Activated CD8-positive, alpha-beta memory T cell treated with anti-CD3 and anti-CD28 coated beads, Interleukin-2, amount 10 ng/mL, durations not matched to agents 7 days and 5 days (primary cell): ENCODE measurements at regions not wholly inside any gene's neighbourhood (a gene's known extent, or its start where the extent isn't known, plus 50 kb on each side); places are given as distances from the start of the nearest gene placed in this dataset.
"Not testable (repeated sequence)": the region's sequence is repeated elsewhere in the genome, so short reads cannot be mapped to it uniquely, and the experiment has no call there.

Source experiments
- ATAC-seq: fragments of 150-1000 bp; cut with Tn5 transposase; one replicate; pipeline ENCODE4 v1.10.0; 2021; ENCODE audit warnings: moderate library complexity
- CTCF ChIA-PET: fragments of 350-600 bp; sonication (Branson Sonifier 250); formaldehyde crosslinking; loops from one replicate; lab custom pipeline; 2021; ENCODE audit warnings: antibody characterized with exemption; lab: Charles Lee
- DNase-seq: peaks from one replicate; pipeline ENCODE4 v3.0.0-alpha.2; 2020
- H3K27ac Mint-ChIP-seq: one replicate; pipeline ENCODE4 v1.8.0; 2021; ENCODE audit warnings: mild to moderate bottlenecking, mixed read lengths
- H3K27me3 Mint-ChIP-seq: one replicate; pipeline ENCODE4 v1.8.0; 2021; ENCODE audit warnings: mixed read lengths
- H3K36me3 Mint-ChIP-seq: one replicate; pipeline ENCODE4 v1.8.0; 2021; ENCODE audit warnings: mild to moderate bottlenecking, mixed read lengths
- H3K4me1 Mint-ChIP-seq: one replicate; pipeline ENCODE4 v1.8.0; 2021; ENCODE audit warnings: mixed read lengths
- H3K4me3 Mint-ChIP-seq: one replicate; pipeline ENCODE4 v1.8.0; 2021; ENCODE audit warnings: mild to moderate bottlenecking, moderate library complexity, mixed read lengths
- H3K9me3 Mint-ChIP-seq: one replicate; pipeline ENCODE4 v1.8.0; 2022; ENCODE audit warnings: low read depth, mixed read lengths

GRCh38 chr1:65539266-65540131 lies 119.0 kb downstream of the LEPR start:
- ATAC-seq (no peak), DNase-seq (no peak)
- no peaks in the 10 kb centered on the region for H3K9me3 Mint-ChIP-seq
- no peaks in the 10 kb centered on the region for H3K36me3 Mint-ChIP-seq
- H3K27me3 Mint-ChIP-seq: peaks cover 2% of the 10 kb centered on the region
- CTCF ChIA-PET: no interaction called here
- H3K4me3 Mint-ChIP-seq: no peak overlapping the region
- H3K27ac Mint-ChIP-seq: no peak overlapping the region
- no peaks in the 10 kb centered on the region for H3K4me1 Mint-ChIP-seq

GRCh38 chr1:65541161-65541560 lies 120.7 kb downstream of the LEPR start:
- H3K9me3 Mint-ChIP-seq: no peaks in the 10 kb centered on the region
- no peak for DNase-seq
- no peaks in the 10 kb centered on the region for H3K27me3 Mint-ChIP-seq
- CTCF ChIA-PET: no interaction called here
- H3K4me1 Mint-ChIP-seq: no peaks in the 10 kb centered on the region
- H3K36me3 Mint-ChIP-seq: no peaks in the 10 kb centered on the region
- no peak overlapping the region for H3K4me3 Mint-ChIP-seq
- H3K27ac Mint-ChIP-seq: no peak overlapping the region
- ATAC-seq: no peak

GRCh38 chr1:65541865-65542264 lies 121.4 kb downstream of the LEPR start:
- CTCF ChIA-PET: no interaction called here
- no peak overlapping the region for H3K4me3 Mint-ChIP-seq
- H3K9me3 Mint-ChIP-seq: no peaks in the 10 kb centered on the region
- no peaks in the 10 kb centered on the region for H3K27me3 Mint-ChIP-seq
- H3K27ac Mint-ChIP-seq: no peak overlapping the region
- ATAC-seq: no peak
- no peaks in the 10 kb centered on the region for H3K36me3 Mint-ChIP-seq
- H3K4me1 Mint-ChIP-seq: no peaks in the 10 kb centered on the region
- DNase-seq: no peak

- H3K27me3 Mint-ChIP-seq, CTCF ChIA-PET, H3K9me3 Mint-ChIP-seq, H3K4me1 Mint-ChIP-seq, DNase-seq, H3K4me3 Mint-ChIP-seq, H3K36me3 Mint-ChIP-seq, H3K27ac Mint-ChIP-seq, ATAC-seq: not testable (repeated sequence)
Measured at GRCh38 chr1:65542592-65542991, 122.1 kb downstream of the LEPR start.

- H3K4me1 Mint-ChIP-seq, CTCF ChIA-PET, H3K27me3 Mint-ChIP-seq, H3K4me3 Mint-ChIP-seq, H3K36me3 Mint-ChIP-seq, ATAC-seq, DNase-seq, H3K27ac Mint-ChIP-seq: not testable (repeated sequence)
- H3K9me3 Mint-ChIP-seq: peaks cover 11% of the 10 kb centered on the region
Measured at GRCh38 chr1:65550306-65551010, 130.0 kb downstream of the LEPR start.

GRCh38 chr1:65552484-65552883 lies 132.0 kb downstream of the LEPR start:
- ATAC-seq, H3K27ac Mint-ChIP-seq, H3K36me3 Mint-ChIP-seq, H3K4me3 Mint-ChIP-seq, H3K27me3 Mint-ChIP-seq, DNase-seq, CTCF ChIA-PET, H3K4me1 Mint-ChIP-seq: not testable (repeated sequence)
- peaks cover 11% of the 10 kb centered on the region for H3K9me3 Mint-ChIP-seq

GRCh38 chr1:65554086-65554764 lies 133.8 kb downstream of the LEPR start:
- ATAC-seq, DNase-seq, H3K27ac Mint-ChIP-seq, H3K4me1 Mint-ChIP-seq, H3K4me3 Mint-ChIP-seq, H3K27me3 Mint-ChIP-seq, H3K36me3 Mint-ChIP-seq, CTCF ChIA-PET: not testable (repeated sequence)
- peaks cover 11% of the 10 kb centered on the region for H3K9me3 Mint-ChIP-seq

- CTCF ChIA-PET: no interaction called here
- no peaks in the 10 kb centered on the region for H3K27me3 Mint-ChIP-seq
- no peak overlapping the region for H3K4me3 Mint-ChIP-seq
- peaks cover 11% of the 10 kb centered on the region for H3K9me3 Mint-ChIP-seq
- H3K27ac Mint-ChIP-seq: no peak overlapping the region
- H3K4me1 Mint-ChIP-seq: no peaks in the 10 kb centered on the region
- no peaks in the 10 kb centered on the region for H3K36me3 Mint-ChIP-seq
- DNase-seq (no peak), ATAC-seq (no peak)
Measured at GRCh38 chr1:65554829-65555228, 134.4 kb downstream of the LEPR start.

- Mint-ChIP-seq H3K9me3 (peaks cover 3% of the 10 kb centered on the region), H3K27me3 (no peaks in the 10 kb centered on the region), H3K27ac (no peak overlapping the region), H3K4me3 (no peak overlapping the region), H3K36me3 (no peaks in the 10 kb centered on the region), H3K4me1 (no peaks in the 10 kb centered on the region)
- no peak for DNase-seq
- CTCF ChIA-PET: no interaction called here
- ATAC-seq: no peak
Measured at GRCh38 chr1:65558215-65558614, 137.7 kb downstream of the LEPR start.

GRCh38 chr1:65564493-65564892 lies 144.0 kb downstream of the LEPR start:
- H3K4me1 Mint-ChIP-seq: no peaks in the 10 kb centered on the region
- no peak overlapping the region for H3K27ac Mint-ChIP-seq
- no peaks in the 10 kb centered on the region for H3K9me3 Mint-ChIP-seq
- DNase-seq: no peak
- ATAC-seq: no peak
- H3K36me3 Mint-ChIP-seq: no peaks in the 10 kb centered on the region
- no peaks in the 10 kb centered on the region for H3K27me3 Mint-ChIP-seq
- H3K4me3 Mint-ChIP-seq: no peak overlapping the region
- CTCF ChIA-PET: no interaction called here

GRCh38 chr1:65568285-65568684 lies 147.8 kb downstream of the LEPR start:
- ATAC-seq (no peak), DNase-seq (no peak)
- Mint-ChIP-seq H3K27ac (no peak overlapping the region), H3K36me3 (no peaks in the 10 kb centered on the region), H3K4me1 (no peaks in the 10 kb centered on the region), H3K27me3 (no peaks in the 10 kb centered on the region), H3K4me3 (no peak overlapping the region), H3K9me3 (no peaks in the 10 kb centered on the region)
- CTCF ChIA-PET: no interaction called here

- H3K4me3 Mint-ChIP-seq: no peak overlapping the region
- H3K4me1 Mint-ChIP-seq: no peaks in the 10 kb centered on the region
- no peak overlapping the region for H3K27ac Mint-ChIP-seq
- no peaks in the 10 kb centered on the region for H3K9me3 Mint-ChIP-seq
- H3K27me3 Mint-ChIP-seq: no peaks in the 10 kb centered on the region
- no peaks in the 10 kb centered on the region for H3K36me3 Mint-ChIP-seq
- CTCF ChIA-PET: no interaction called here
- DNase-seq (no peak), ATAC-seq (no peak)
Measured at GRCh38 chr1:65572701-65573421, 152.4 kb downstream of the LEPR start.

GRCh38 chr1:65577278-65577677 lies 156.8 kb downstream of the LEPR start:
- no peak for ATAC-seq

More at GRCh38 chr1:65577278-65577677, 156.8 kb downstream of the LEPR start:
- no peak overlapping the region for H3K4me3 Mint-ChIP-seq
- peaks cover 3% of the 10 kb centered on the region for H3K27me3 Mint-ChIP-seq
- H3K9me3 Mint-ChIP-seq: no peaks in the 10 kb centered on the region
- H3K27ac Mint-ChIP-seq: no peak overlapping the region
- H3K4me1 Mint-ChIP-seq: no peaks in the 10 kb centered on the region
- CTCF ChIA-PET: no interaction called here
- H3K36me3 Mint-ChIP-seq: no peaks in the 10 kb centered on the region
- no peak for DNase-seq
